Stomach (tissue), 4 donors: ENCODE measurements at regions not wholly inside any gene's neighbourhood (a gene's known extent, or its start where the extent isn't known, plus 50 kb on each side); places are given as distances from the start of the nearest gene placed in this dataset.

ENCODE experiments used
- CTCF ChIP-seq, 7 experiments: fragments of 450-650 bp in 4 of 7; fragments of 200-600 bp in 3 of 7; sonication (generic) in 3 of 7; IDR thresholded peaks; one replicate each; pipeline ENCODE4 v1.5.1; 2016 to 2019; ENCODE audit warnings: antibody characterized with exemption in 7 of 7, control low read depth in 2 of 7, mild to moderate bottlenecking in 1 of 7
- EP300 ChIP-seq: sonication (generic); formaldehyde crosslinking; IDR thresholded peaks from one replicate; pipeline ENCODE4 v1.6.1; 2017; ENCODE audit warnings: antibody characterized with exemption
- POLR2A ChIP-seq, 4 donors: fragments of 450-650 bp; IDR thresholded peaks; one replicate each; pipeline ENCODE4 v1.6.1; 2016; ENCODE audit warnings: antibody characterized with exemption in 4 of 4, control low read depth in 2 of 4, mild to moderate bottlenecking in 1 of 4, moderate library complexity in 1 of 4
- POLR2AphosphoS5 ChIP-seq, 3 donors: sonication (generic); formaldehyde crosslinking; IDR thresholded peaks; one replicate each; pipeline ENCODE4 v1.6.1; 2016; ENCODE audit warnings: antibody characterized with exemption in 3 of 3

- TF ChIP-seq EP300: no peak
- no peak for TF ChIP-seq CTCF (IDR thresholded peaks at IDR 0.05)
- no peak for TF ChIP-seq POLR2AphosphoS5 (IDR thresholded peaks at IDR 0.05)
- TF ChIP-seq POLR2A (IDR thresholded peaks at IDR 0.05): no peak
These were observed 307.5 kb downstream of the ETS1 start for GRCh38 chr11:128279866-128280265.
